Skin of body (tissue), 1 donor: ENCODE measurements at regions not wholly inside any gene's neighbourhood (a gene's known extent, or its start where the extent isn't known, plus 50 kb on each side); places are given as distances from the start of the nearest gene placed in this dataset.
A peak's percentile ranks its signal among the peaks of the same experiment; 100 is the strongest.
"Not testable (repeated sequence)": the region's sequence is repeated elsewhere in the genome, so short reads cannot be mapped to it uniquely, and the experiment has no call there.

Experiments used
- DNase-seq: peaks from one replicate; lab custom pipeline; 2025; lab: John Stamatoyannopoulos, UW

DNA sequence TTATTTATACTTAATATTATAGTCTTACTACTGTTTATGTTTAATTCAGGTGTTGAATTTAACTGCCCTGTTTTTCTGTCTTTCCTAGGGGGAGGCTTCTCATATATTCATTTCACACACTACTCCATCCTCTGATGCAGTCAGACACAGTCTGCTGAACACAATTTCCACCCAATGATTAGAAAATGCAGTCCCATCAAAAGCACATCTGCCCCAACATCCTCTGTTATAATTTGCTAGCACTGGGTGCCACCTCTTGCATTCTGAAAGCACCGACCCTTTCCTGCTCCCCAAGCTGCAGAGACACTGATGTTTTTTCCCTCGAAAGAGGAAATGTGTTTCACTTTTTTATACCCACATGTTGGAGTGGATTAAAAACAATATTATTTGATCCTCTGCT is 474.7 kb downstream of the PID1 start:
- no peak for DNase-seq

GRCh38 chr2:228793116-228793515 is 478.0 kb downstream of the PID1 start:
- no peak for DNase-seq

DNA sequence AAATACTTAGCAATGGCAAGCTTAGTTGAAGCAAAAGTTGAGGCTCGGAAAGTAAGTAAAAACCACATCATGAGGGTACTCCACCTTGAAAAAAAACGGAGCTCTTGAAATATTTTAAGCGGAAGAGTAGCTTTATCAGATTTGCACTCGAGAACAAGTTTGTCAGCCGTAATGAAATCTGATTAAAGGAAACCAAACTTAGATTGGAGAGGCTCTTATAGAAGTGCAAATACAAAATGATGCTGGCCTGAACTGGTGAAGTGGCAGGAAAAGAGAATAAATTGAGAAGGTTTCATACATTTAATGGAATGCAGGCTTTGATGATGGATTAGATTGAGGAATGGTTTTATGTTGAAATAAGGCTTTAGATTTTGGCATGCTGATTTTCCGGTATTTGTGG is 484.2 kb downstream of the PID1 start:
- DNase-seq, result no peak

GRCh38 chr2:228782281-228782680 is 488.8 kb downstream of the PID1 start:
- DNase-seq, result no peak

DNA sequence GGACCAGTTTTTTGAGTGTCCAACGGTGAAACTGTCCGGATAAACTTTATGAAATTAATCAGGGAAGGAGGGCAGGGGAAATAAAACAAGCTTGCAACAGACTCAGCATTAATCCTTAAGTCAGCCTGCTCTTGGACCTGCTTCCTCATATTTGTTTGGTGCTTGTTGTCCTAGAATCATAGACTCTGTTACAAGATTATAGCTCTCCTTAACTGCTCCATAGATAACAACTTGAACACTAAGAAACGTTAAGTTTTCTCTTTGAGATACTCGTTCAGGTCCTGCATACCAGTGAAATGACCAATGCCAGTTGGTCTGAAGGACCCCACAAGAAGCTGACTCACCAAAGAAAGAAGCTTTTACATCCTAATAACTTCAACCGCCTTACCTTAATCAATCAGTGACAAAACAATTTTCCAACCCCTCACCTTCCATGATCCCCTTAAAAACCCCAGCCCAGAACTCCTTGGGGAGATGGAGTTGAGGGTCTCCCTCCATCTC is 493.2 kb downstream of the PID1 start:
- DNase-seq, result no peak

DNA sequence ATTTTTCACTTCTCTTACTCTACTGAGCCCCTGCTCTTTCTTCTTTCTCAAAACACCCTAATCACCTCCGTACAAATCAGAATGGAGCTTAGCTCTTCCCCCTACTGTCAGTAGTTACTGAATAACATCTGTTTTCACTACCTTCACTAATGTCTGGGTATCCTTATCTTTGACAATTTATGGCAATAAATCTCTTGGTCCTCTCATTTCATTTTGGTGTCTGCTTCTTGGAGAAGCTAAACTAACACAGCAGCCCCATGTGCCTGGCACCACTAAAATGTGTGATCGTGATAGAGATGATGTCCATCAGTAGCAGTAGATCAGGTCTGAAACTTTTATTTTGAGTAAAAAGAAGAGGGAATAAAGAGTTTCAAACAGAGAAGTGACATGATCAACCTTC is 496.5 kb downstream of the PID1 start:
- no peak for DNase-seq

- peak; percentile 90 for DNase-seq
Observed at GRCh38 chr2:228771774-228772173, 499.3 kb downstream of the PID1 start.

- peak; percentile 80 for DNase-seq
Observed at GRCh38 chr2:228771315-228771714, 499.8 kb downstream of the PID1 start.

GRCh38 chr2:228768818-228769217 is 502.3 kb downstream of the PID1 start:
- peak; percentile 52 for DNase-seq

DNA sequence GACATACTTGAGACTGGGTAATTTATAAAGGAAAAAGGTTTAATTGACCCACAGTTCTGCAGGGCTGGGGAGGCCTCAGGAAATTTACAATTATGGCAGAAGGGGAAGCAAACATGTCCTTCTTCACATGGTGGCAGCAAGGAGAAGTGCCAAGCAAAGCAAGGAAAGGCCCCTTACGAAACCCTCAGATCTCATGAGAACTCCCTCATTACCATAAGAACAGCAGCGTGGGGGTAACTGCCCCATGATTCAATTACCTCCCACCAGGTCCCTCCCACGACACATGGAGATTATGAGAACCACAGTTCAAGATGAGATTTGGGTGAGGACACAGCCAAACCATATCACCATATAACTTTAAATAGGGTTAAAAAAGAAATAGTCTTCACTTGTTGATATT is 502.9 kb downstream of the PID1 start:
- DNase-seq, result not testable (repeated sequence)

- no peak for DNase-seq
Observed at GRCh38 chr2:228767196-228767595, 503.9 kb downstream of the PID1 start.

DNA sequence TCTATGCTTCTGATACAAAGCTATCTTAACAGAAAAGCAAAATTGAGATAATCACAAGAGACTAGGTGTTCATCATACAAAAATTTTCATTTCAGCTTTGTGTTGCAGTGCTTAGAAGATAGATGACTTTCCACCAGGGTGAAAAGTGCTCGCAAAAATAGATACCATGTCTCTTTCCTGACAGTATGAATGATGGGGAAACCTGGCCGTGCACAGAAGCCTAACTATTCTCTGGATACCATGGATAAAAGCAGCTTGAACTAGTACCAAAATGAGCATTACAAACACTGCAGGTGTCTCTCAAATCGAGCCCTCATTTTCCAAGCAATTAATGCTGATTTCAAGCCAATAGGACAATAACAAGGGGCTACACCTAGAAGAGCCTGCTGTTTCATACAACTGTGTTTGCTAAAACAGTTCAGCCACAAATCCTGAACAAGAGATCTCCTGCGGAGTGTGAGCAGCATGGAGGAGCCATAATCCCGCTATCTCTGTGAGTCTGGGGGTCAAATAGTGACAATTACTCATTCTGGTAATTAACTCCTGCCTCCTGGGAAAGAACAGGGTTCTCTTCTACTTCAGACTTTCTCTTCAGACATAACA is 507.6 kb downstream of the PID1 start:
- DNase-seq, result no peak

- no peak for DNase-seq
Observed at GRCh38 chr2:228762565-228762964, 508.5 kb downstream of the PID1 start.

GRCh38 chr2:228755661-228756060 is 515.4 kb downstream of the PID1 start:
- not testable (repeated sequence) for DNase-seq

GRCh38 chr2:228747483-228747882 is 523.6 kb downstream of the PID1 start:
- DNase-seq, result no peak

DNA sequence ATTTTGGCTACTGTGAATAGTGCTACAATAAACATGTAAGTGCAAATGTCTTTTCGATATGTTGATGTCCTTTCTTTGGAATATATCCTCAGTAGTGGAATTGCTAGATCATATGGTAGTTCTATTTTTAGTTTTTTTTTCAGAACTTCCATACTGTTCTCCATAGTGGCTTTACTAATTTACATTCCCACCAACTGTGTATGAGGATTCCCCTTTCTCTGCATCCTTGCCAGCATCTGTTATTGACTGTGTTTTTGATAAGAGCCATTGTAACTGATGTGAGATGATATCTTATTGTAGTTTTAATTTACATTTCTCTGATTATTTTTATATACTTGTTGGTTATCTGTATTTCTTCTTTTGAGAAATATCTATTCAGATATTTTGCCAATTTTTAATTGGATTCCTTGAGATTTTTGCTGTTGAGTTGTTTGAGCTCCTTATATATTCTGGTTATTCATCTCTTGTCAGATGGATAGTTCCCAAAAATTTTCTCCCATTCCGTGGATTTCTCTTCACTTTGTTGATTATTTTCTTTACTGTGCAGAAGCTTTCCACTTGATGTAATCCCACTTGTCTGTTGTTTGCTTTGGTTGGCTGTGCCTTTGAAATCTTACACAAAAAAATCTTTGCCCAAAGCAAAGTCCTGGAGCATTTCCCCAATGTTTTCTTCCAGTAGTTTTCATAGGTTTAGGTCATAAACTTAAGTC is 532.3 kb downstream of the PID1 start:
- no peak for DNase-seq

DNA sequence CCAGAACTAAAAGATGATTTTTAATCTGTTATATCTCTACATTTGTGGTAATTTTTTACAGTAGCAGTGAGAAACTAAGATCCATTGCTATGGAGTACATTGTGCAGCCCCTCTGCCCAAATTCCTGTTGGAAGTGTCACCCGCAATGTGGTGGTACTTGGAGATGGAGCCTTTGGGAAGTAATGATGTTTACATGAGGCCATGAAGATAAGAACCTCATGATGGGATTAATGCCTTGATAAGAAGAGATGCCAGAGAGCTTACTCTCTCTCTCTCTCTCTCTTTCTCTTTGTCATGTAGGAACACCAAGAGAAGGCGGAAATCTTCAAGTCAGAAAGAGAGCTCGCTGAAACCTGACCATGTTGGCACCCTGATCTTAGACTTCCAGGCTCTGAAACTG is 535.4 kb downstream of the PID1 start:
- no peak for DNase-seq

- DNase-seq, result no peak
Observed at GRCh38 chr2:228731517-228731916, 539.6 kb downstream of the PID1 start.

GRCh38 chr2:228728961-228729360 is 542.1 kb downstream of the PID1 start:
- DNase-seq, result no peak

DNA sequence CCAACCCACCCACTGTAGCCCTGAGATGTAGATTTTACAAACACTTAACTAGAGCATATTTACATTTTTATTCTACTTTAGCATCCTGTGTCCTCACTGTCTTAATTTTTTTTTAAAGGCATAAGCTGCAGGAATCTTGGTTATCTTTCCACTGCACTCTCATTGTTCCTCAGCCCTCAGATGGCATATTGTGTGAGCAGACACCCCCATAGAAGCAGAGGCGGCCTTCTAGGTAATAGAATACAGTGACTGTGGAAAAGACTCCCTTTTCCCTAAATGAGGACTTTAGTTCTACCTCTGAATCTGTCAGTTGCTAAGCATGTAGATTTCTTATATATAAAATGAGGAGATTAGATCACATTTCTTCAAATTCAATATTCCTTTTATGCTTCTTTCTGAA is 543.5 kb upstream of the SPHKAP start:
- DNase-seq, result no peak

GRCh38 chr2:228723599-228723998 is 542.1 kb upstream of the SPHKAP start:
- DNase-seq, result no peak

GRCh38 chr2:228722311-228722710 is 540.8 kb upstream of the SPHKAP start:
- no peak for DNase-seq

GRCh38 chr2:228720895-228721294 is 539.4 kb upstream of the SPHKAP start:
- no peak for DNase-seq
